HEK293T (cell line): ENCODE measurements at regions not wholly inside any gene's neighbourhood (a gene's known extent, or its start where the extent isn't known, plus 50 kb on each side); places are given as distances from the start of the nearest gene placed in this dataset.

Experiments used
- CTCF ChIA-PET: fragments of 350-600 bp; formaldehyde crosslinking; extraction: SDS; loops from one replicate; lab custom pipeline; 2021; ENCODE audit warnings: antibody characterized with exemption, inconsistent platforms; lab: Yijun Ruan, JAX
- POLR2A ChIA-PET: fragments of 350-600 bp; formaldehyde crosslinking; extraction: SDS; loops from one replicate; lab custom pipeline; 2020; ENCODE audit warnings: antibody characterized with exemption, inconsistent platforms; lab: Yijun Ruan, JAX
- DNase-seq: peaks from one replicate; pipeline ENCODE4 v3.0.0; 2012; ENCODE audit warnings: mixed read lengths; ENCODE audit errors: extremely low spot score
- ARNT ChIP-seq: fragments of 450-650 bp; IDR thresholded peaks from 2 replicates; pipeline ENCODE4 v1.6.1; 2017; ENCODE audit warnings: mild to moderate bottlenecking
- BHLHE40 ChIP-seq: fragments of 450-650 bp; IDR thresholded peaks from 2 replicates; pipeline ENCODE4 v1.6.1; 2016; ENCODE audit warnings: mild to moderate bottlenecking, moderate library complexity, borderline replicate concordance
- CTBP1 ChIP-seq: fragments of 450-650 bp; IDR thresholded peaks from 2 replicates; pipeline ENCODE4 v1.6.1; 2016; ENCODE audit warnings: borderline replicate concordance
- ELF4 ChIP-seq: fragments of 450-650 bp; IDR thresholded peaks from 2 replicates; pipeline ENCODE4 v1.6.1; 2017; ENCODE audit warnings: antibody characterized with exemption
- FOXA1 ChIP-seq: fragments of 450-650 bp; IDR thresholded peaks from 2 replicates; pipeline ENCODE4 v1.6.1; 2016; ENCODE audit warnings: mild to moderate bottlenecking
- FOXK2 ChIP-seq: fragments of 450-650 bp; IDR thresholded peaks from 2 replicates; pipeline ENCODE4 v1.6.1; 2016; ENCODE audit warnings: mild to moderate bottlenecking
- FOXM1 ChIP-seq: fragments of 450-650 bp; IDR thresholded peaks from 2 replicates; pipeline ENCODE4 v1.6.1; 2017; ENCODE audit warnings: mild to moderate bottlenecking, borderline replicate concordance
- HDGF ChIP-seq: fragments of 450-650 bp; IDR thresholded peaks from 2 replicates; pipeline ENCODE4 v1.6.1; 2017; ENCODE audit warnings: antibody characterized with exemption, borderline replicate concordance
- L3MBTL2 ChIP-seq: fragments of 450-650 bp; conservative IDR thresholded peaks from 2 replicates; pipeline ENCODE4 v1.6.1; 2016; ENCODE audit warnings: mild to moderate bottlenecking
- LEF1 ChIP-seq: fragments of 450-650 bp; IDR thresholded peaks from 2 replicates; pipeline ENCODE4 v1.6.1; 2017; ENCODE audit warnings: mild to moderate bottlenecking, borderline replicate concordance
- NFRKB ChIP-seq: fragments of 450-650 bp; IDR thresholded peaks from 2 replicates; pipeline ENCODE4 v1.6.1; 2016; ENCODE audit warnings: mild to moderate bottlenecking, moderate library complexity
- PKNOX1 ChIP-seq: fragments of 450-650 bp; IDR thresholded peaks from 2 replicates; pipeline ENCODE4 v1.6.1; 2016
- SP1 ChIP-seq: fragments of 450-650 bp; IDR thresholded peaks from 2 replicates; pipeline ENCODE4 v1.6.1; 2017
- SUZ12 ChIP-seq: fragments of 450-650 bp; IDR thresholded peaks from 2 replicates; pipeline ENCODE4 v1.6.1; 2016; ENCODE audit warnings: mild to moderate bottlenecking
- TARDBP ChIP-seq: fragments of 450-650 bp; IDR thresholded peaks from 2 replicates; pipeline ENCODE4 v1.6.1; 2016
- ZNF384 ChIP-seq: fragments of 450-650 bp; IDR thresholded peaks from 2 replicates; pipeline ENCODE4 v1.6.1; 2016

GRCh38 chr10:43953672-43954071 lies 305.0 kb upstream of the ZNF32 start:
- no peak for DNase-seq
- ChIA-PET CTCF (no interaction called here), POLR2A (no interaction called here)
- no peak for TF ChIP-seq BHLHE40
- TF ChIP-seq LEF1 = no peak
- TF ChIP-seq HDGF = no peak
- TF ChIP-seq SUZ12 = no peak
- TF ChIP-seq FOXM1 = no peak
- TF ChIP-seq FOXA1 = no peak
- TF ChIP-seq ARNT = no peak
- TF ChIP-seq ZNF384 = no peak
- TF ChIP-seq ELF4 = no peak
- no peak for TF ChIP-seq TARDBP
- no peak for TF ChIP-seq SP1
- no peak for TF ChIP-seq FOXK2

- no peak for DNase-seq
- CTCF ChIA-PET = no interaction called here
- no peak for TF ChIP-seq ELF4
- TF ChIP-seq BHLHE40 = no peak
- TF ChIP-seq ZNF384 = no peak
- TF ChIP-seq CTBP1 = no peak
- TF ChIP-seq PKNOX1 = no peak
- no peak for TF ChIP-seq FOXM1
- no peak for TF ChIP-seq LEF1
- TF ChIP-seq NFRKB = no peak
- no peak for TF ChIP-seq FOXA1
- no peak for TF ChIP-seq L3MBTL2
- no peak for TF ChIP-seq ARNT
- TF ChIP-seq SP1 = no peak
- no peak for TF ChIP-seq FOXK2
- POLR2A ChIA-PET = no interaction called here
Measured at GRCh38 chr10:43952760-43953159, 304.1 kb upstream of the ZNF32 start.

- ChIA-PET CTCF (no interaction called here), POLR2A (no interaction called here)
- DNase-seq = no peak
- TF ChIP-seq SUZ12 = no peak
- no peak for TF ChIP-seq HDGF
- no peak for TF ChIP-seq TARDBP
- TF ChIP-seq L3MBTL2 = no peak
- no peak for TF ChIP-seq PKNOX1
Measured at GRCh38 chr10:43949351-43949750, 300.7 kb upstream of the ZNF32 start.

- DNase-seq = no peak
- ChIA-PET POLR2A (no interaction called here), CTCF (no interaction called here)
- TF ChIP-seq FOXK2 (no peak), HDGF (no peak), LEF1 (no peak)
Measured at GRCh38 chr10:43946445-43946844, 297.8 kb upstream of the ZNF32 start.

- TF ChIP-seq BHLHE40 (no peak), TARDBP (no peak), HDGF (no peak), LEF1 (no peak), L3MBTL2 (no peak), ELF4 (no peak), NFRKB (no peak), FOXK2 (no peak), PKNOX1 (no peak), FOXM1 (no peak), ARNT (no peak), CTBP1 (no peak), FOXA1 (no peak), SUZ12 (no peak), SP1 (no peak), ZNF384 (no peak)
- CTCF ChIA-PET = no interaction called here
- no peak for DNase-seq
- POLR2A ChIA-PET = no interaction called here
Measured at GRCh38 chr10:43945908-43946307, 297.2 kb upstream of the ZNF32 start.

GRCh38 chr10:43945094-43945730 lies 296.5 kb upstream of the ZNF32 start:
- POLR2A ChIA-PET = no interaction called here
- DNase-seq = no peak
- TF ChIP-seq FOXK2 (no peak), L3MBTL2 (no peak), HDGF (no peak), SP1 (no peak), PKNOX1 (no peak), ELF4 (no peak), NFRKB (no peak), SUZ12 (no peak), LEF1 (no peak), ZNF384 (no peak), TARDBP (no peak), FOXM1 (no peak), ARNT (no peak), CTBP1 (no peak), BHLHE40 (no peak), FOXA1 (no peak)
- CTCF ChIA-PET = no interaction called here
